HS-5 (cell line): ENCODE measurements at regions not wholly inside any gene's neighbourhood (a gene's known extent, or its start where the extent isn't known, plus 50 kb on each side); places are given as distances from the start of the nearest gene placed in this dataset.
"Not testable (repeated sequence)": the region's sequence is repeated elsewhere in the genome, so short reads cannot be mapped to it uniquely, and the experiment has no call there.

Source experiments
- DNase-seq: peaks from one replicate; pipeline ENCODE4 v3.0.0-alpha.2; 2012; ENCODE audit warnings: low read depth

- no peak for DNase-seq
Measured at GRCh38 chr6:27136978-27137814, 110.3 kb upstream of the PRSS16 start.

DNA sequence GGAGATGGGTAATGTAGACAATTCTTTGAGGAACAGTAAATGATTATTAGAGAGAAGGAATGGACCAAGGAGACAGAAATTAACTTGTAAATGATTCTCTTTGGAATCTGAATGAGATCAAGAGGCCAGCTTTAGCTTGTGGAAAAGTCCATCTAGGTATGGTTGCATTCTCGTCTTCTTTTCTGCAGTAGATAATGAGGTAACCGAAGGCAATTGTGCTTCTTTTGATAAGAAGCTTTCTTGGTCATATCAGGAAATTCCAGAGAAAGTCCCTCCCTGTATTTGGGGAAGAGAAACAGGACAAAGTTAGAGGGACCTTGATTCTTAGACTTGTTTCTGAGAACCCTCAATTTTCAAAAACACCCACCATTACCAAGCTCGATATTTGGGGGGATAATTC is 109.1 kb upstream of the PRSS16 start:
- DNase-seq, result no peak

GRCh38 chr6:27138837-27139755 is 108.4 kb upstream of the PRSS16 start:
- no peak for DNase-seq

- DNase-seq, result no peak
Measured at GRCh38 chr6:27139756-27140579, 107.5 kb upstream of the PRSS16 start.

- DNase-seq, result no peak
Measured at GRCh38 chr6:27140999-27141528, 106.4 kb upstream of the PRSS16 start.

- no peak for DNase-seq
Measured at GRCh38 chr6:27141529-27142015, 105.9 kb upstream of the PRSS16 start.

DNA sequence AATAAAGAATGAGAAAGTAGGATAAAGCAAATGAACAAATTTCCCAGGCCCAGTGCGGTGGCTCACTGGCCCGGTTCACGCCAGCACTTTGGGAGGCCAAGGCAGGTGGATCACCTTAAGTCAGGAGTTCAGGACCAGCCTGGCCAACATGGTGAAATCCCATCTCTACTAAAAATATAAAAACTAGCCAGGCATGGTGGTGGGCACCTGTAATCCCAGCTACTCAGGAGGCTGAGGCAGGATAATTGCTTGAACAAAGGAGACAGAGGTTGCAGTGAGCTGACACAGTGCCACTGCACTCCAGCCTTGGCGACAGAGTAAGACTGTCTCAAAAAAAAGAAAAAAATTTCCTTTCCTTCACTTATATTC is 104.5 kb upstream of the PRSS16 start:
- not testable (repeated sequence) for DNase-seq

GRCh38 chr6:27143474-27144026 is 104.0 kb upstream of the PRSS16 start:
- no peak for DNase-seq

- no peak for DNase-seq
Measured at GRCh38 chr6:27144740-27145079, 102.8 kb upstream of the PRSS16 start.

- DNase-seq, result peak; percentile 83
Measured at GRCh38 chr6:27145731-27146455, 101.6 kb upstream of the PRSS16 start.

DNA sequence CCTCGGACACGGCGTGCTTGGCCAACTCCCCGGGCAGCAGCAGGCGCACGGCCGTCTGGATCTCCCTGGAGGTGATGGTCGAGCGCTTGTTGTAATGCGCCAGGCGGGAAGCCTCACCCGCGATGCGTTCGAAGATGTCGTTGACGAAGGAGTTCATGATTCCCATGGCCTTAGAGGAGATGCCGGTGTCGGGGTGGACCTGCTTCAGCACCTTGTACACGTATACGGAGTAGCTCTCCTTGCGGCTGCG is 101.1 kb upstream of the PRSS16 start:
- DNase-seq, result not testable (repeated sequence)

DNA sequence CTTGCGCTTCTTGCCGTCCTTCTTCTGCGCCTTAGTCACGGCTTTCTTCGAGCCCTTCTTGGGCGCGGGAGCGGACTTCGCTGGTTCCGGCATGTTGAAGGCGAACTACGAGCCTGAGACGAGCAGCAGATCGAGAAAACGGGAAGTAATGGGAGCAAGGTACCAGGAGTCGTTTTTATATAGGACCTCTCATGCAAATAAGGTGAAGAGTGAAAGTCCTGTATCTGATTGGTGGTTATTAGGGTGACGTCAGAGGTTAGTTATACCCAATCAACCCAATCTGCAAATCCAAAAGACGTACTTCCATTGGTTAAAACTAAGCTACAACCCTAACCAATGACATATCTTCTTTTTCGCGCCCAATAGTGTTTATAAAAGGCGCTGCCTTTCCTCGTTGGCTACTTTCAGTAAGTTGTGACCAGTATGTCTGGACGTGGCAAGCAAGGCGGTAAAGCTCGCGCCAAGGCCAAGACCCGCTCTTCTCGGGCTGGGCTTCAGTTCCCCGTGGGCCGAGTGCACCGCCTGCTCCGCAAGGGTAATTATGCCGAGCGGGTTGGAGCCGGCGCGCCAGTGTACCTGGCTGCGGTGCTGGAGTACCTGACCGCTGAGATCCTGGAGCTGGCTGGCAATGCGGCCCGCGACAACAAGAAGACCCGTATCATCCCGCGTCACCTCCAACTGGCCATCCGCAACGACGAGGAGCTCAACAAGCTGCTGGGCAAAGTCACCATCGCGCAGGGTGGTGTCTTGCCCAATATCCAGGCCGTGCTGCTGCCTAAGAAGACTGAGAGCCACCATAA is 100.6 kb upstream of the PRSS16 start:
- DNase-seq, result peak; percentile 99

DNA sequence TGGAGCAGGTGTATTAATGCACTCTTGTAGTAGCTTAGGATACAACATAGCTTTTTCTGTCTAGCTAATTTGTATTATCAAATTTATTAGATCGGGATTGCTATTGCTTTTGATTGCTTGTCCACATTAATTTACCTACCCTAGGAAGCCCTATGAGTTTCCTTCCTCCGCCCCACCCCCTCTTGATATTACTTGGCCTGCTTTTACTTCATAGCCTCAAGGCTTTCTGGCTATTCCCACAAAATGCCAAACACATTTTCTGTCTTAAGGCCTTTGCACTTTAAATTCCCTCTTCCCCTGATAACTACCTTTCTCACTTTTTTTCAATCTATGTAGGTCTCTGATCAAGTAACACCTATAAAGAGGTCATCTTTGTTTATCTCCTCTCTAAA is 99.1 kb upstream of the PRSS16 start:
- no peak for DNase-seq

DNA sequence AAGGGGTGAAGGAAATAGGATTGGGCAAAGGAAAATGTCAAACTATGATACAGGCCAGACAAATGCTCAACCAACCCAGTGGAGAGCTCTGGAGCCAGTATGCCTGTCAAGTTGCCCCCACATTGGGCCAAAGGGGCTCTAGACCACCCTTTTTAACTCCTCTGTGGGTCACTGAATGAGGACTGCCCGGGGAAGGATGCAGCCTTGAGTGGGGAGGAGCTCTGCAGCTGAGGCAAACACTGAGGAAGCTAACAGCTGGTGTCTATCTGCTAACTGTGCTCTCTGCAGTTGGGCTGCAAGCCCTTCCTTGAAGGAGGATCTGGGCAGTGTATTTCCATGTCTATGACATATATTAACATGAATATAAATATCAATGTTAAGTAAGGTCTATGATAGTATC is 98.4 kb upstream of the PRSS16 start:
- no peak for DNase-seq

- no peak for DNase-seq
Measured at GRCh38 chr6:27154696-27155095, 92.8 kb upstream of the PRSS16 start.

DNA sequence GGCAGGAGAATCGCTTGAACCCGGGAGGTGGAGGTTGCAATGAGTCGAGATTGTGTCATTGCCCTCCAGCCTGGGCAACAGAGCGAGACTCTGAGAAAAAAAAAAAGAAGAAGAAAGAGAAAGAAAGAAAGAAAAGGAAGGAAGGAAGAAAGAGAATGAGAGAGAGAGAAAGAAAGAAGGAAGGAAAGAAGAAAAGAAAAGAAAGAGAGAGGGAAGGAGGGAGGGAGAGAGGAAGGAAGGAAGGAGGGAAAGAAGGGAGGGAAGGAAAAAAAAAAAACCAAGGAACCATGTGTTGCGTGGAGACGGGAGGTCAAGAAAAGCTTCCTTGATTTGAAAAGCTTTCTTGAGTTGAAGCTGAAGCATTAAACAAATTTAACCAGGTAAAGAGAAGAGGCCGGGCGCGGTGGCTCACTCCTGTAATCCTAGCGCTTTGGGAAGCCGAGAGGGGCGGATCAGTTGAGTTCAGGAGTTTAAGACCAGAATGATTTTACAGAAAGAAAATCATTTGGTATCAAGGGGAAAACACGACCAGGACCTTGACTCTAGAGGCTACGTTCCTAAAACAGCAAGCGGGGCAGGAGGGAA is 90.5 kb upstream of the PRSS16 start:
- DNase-seq, result no peak

- peak; percentile 61 for DNase-seq
Measured at GRCh38 chr6:27157459-27158315, 89.8 kb upstream of the PRSS16 start.

DNA sequence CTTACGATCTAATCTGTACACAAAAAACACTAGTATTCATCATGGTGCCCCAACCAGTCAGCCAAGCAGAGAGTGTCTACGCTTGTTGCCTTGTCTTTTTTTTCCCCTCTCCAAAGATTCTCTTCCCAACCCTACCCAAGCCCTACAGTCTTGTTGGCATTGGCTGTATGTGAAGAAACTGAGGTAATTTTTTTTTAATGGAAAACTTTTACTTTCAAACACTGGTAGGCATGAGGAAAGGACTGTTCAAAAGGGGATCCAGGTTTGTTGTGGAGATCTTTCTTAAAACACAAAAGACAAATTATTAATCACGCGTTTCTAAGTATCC is 89.2 kb upstream of the PRSS16 start:
- DNase-seq, result no peak

DNA sequence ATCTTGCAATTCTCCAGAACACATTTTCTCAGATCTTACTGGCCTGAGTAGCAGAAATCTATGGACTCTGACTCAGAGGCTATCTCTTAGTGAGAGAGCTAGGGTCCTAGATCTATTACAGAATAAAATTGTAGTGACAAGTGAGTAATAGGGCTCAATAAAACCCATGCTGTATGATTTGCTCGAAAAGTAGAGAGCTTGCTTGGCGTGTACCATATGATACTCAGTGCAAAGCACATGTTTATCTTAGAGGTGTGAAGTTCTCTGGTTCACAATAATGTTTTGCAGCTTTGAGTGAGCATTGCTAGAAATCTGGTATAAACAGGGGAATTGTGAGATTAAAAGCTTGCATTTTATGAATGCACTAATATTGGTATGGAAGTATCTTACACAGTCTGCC is 87.8 kb upstream of the PRSS16 start:
- DNase-seq, result no peak
